DOHH2 (cell line): ENCODE measurements at regions not wholly inside any gene's neighbourhood (a gene's known extent, or its start where the extent isn't known, plus 50 kb on each side); places are given as distances from the start of the nearest gene placed in this dataset.

Source experiments
- H3F3A ChIP-seq: fragments of 200-600 bp; sonication (generic), shearing (Covaris generic); 2 replicates; pipeline ENCODE4 v1.6.0; 2016; ENCODE audit warnings: antibody characterized with exemption, mild to moderate bottlenecking; ENCODE audit not compliant: control insufficient read depth, insufficient read depth
- H3K27ac ChIP-seq: fragments of 200-600 bp; sonication (generic); 2 replicates; pipeline ENCODE4 v1.5.1; 2014; ENCODE audit warnings: low read depth, mild to moderate bottlenecking, low read length, moderate library complexity
- H3K27me3 ChIP-seq: fragments of 200-600 bp; sonication (generic); 2 replicates; pipeline ENCODE4 v1.6.1; 2014; ENCODE audit warnings: mild to moderate bottlenecking, low read length, mixed read lengths; ENCODE audit not compliant: control insufficient read depth
- H3K36me3 ChIP-seq: fragments of 200-600 bp; sonication (generic); 2 replicates; pipeline ENCODE4 v1.6.1; 2014; ENCODE audit warnings: mild to moderate bottlenecking, low read length, moderate library complexity, mixed read lengths; ENCODE audit not compliant: control insufficient read depth
- H3K4me1 ChIP-seq: fragments of 200-600 bp; sonication (generic); 2 replicates; pipeline ENCODE4 v1.6.1; 2014; ENCODE audit warnings: mild to moderate bottlenecking, low read length, mixed read lengths; ENCODE audit not compliant: control insufficient read depth
- H3K4me2 ChIP-seq: fragments of 200-600 bp; sonication (generic); 2 replicates; pipeline ENCODE4 v1.6.0; 2014; ENCODE audit warnings: mild to moderate bottlenecking, low read length, moderate library complexity
- H3K4me3 ChIP-seq: fragments of 200-600 bp; sonication (generic); 2 replicates; pipeline ENCODE4 v1.5.1; 2014; ENCODE audit warnings: mild to moderate bottlenecking, low read length, mixed read lengths
- H3K79me2 ChIP-seq: fragments of 200-600 bp; sonication (generic); 2 replicates; pipeline ENCODE4 v1.6.1; 2014; ENCODE audit warnings: mild to moderate bottlenecking, low read length, mixed read lengths; ENCODE audit not compliant: control insufficient read depth
- H3K9me2 ChIP-seq: fragments of 200-600 bp; sonication (generic); replicated peaks from 2 replicates; pipeline ENCODE4 v1.6.1; 2014; ENCODE audit warnings: mild to moderate bottlenecking, low read length, mixed read lengths; ENCODE audit not compliant: control insufficient read depth
- H3K9me3 ChIP-seq: fragments of 200-600 bp; sonication (generic); 2 replicates; pipeline ENCODE4 v1.6.1; 2014; ENCODE audit warnings: antibody characterized with exemption, low read length, mixed read lengths; ENCODE audit not compliant: control insufficient read depth, insufficient read depth
- H4K20me1 ChIP-seq: fragments of 200-600 bp; sonication (generic); 2 replicates; pipeline ENCODE4 v1.6.0; 2014; ENCODE audit warnings: low read depth, mild to moderate bottlenecking, antibody characterized with exemption, low read length, moderate library complexity; ENCODE audit not compliant: control insufficient read depth, insufficient read depth
- CTCF ChIP-seq: fragments of 200-600 bp; sonication (generic); IDR thresholded peaks from one replicate; pipeline ENCODE4 v1.5.1; 2014; ENCODE audit warnings: antibody characterized with exemption, mild to moderate bottlenecking, low read depth, low read length; ENCODE audit not compliant: poor library complexity, severe bottlenecking
- EZH2phosphoT487 ChIP-seq: fragments of 200-600 bp; sonication (generic); IDR thresholded peaks from 2 replicates; pipeline ENCODE4 v1.6.1; 2017; ENCODE audit warnings: borderline replicate concordance, mild to moderate bottlenecking, antibody characterized with exemption, low read length, moderate library complexity, mixed read lengths

DNA sequence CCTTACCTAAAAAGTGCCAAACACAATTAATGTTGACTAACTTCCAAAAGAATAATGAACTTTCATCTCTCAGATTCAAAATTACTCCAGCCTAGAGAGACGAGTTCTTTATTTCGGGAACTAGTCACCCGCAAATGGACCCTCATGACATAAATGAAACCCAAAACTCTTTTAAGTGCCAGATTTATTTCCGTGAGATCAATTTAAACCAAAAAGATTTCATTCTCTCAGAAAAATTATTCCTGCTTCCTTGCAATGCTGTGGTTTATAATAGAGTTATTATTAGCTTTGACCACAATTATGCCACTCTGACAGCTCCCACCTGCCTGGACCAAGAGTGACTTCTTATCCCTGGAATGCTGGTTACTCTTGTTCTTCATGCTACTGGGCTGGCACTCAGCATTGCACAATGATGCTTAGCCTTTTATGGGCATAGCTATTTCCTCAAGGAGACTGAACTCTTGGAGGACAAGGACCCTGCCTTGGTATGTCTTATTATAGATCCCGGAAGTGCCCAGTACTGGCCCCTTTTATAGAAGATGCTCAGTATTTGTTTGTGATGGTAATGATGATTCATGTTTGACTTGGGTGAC is 183.5 kb downstream of the SNX18 start:
- Histone ChIP-seq H3K4me3 (no peak overlapping the region), H4K20me1 (no peaks in the 10 kb centered on the region), H3K4me2 (no peak overlapping the region), H3F3A (no peaks in the 10 kb centered on the region), H3K27me3 (no peaks in the 10 kb centered on the region), H3K36me3 (no peaks in the 10 kb centered on the region), H3K27ac (no peak overlapping the region), H3K4me1 (no peaks in the 10 kb centered on the region), H3K9me3 (no peaks in the 10 kb centered on the region), H3K9me2 (no peaks in the 10 kb centered on the region), H3K79me2 (no peaks in the 10 kb centered on the region)
- TF ChIP-seq EZH2phosphoT487 (no peak), CTCF (no peak)

GRCh38 chr5:54696931-54697330 is 179.4 kb downstream of the SNX18 start:
- TF ChIP-seq EZH2phosphoT487, result no peak
- TF ChIP-seq CTCF, result no peak
- no peak overlapping the region for H3K4me2 ChIP-seq
- no peaks in the 10 kb centered on the region for H3K4me1 ChIP-seq
- no peaks in the 10 kb centered on the region for H3K79me2 ChIP-seq
- H4K20me1 ChIP-seq, result no peaks in the 10 kb centered on the region
- H3K4me3 ChIP-seq, result no peak overlapping the region
- H3K27me3 ChIP-seq, result no peaks in the 10 kb centered on the region
- no peak overlapping the region for H3K27ac ChIP-seq
- H3F3A ChIP-seq, result no peaks in the 10 kb centered on the region
- H3K9me3 ChIP-seq, result no peaks in the 10 kb centered on the region
- H3K36me3 ChIP-seq, result no peaks in the 10 kb centered on the region
- H3K9me2 ChIP-seq, result no peaks in the 10 kb centered on the region

DNA sequence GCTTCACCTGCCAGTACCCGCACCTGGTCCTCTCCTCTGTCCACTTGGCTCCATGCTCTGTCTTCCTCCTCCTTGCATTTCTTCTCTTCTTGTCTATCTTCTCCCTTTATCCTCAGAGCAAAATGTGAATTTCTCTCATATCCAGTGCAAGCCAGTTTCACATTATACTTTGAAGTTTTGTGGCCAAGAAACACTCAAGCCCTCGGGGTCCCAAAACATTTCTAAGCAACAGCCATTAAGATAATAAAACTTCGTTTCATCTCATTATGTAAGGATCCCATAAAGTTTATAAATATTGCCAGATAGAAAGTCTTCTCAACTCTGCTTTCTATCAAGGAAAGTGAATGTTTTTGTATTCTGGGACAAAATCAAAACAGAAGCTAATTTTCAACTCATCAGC is 178.8 kb downstream of the SNX18 start:
- no peak for TF ChIP-seq CTCF
- no peak for TF ChIP-seq EZH2phosphoT487
- Histone ChIP-seq H3K4me3 (no peak overlapping the region), H3K36me3 (no peaks in the 10 kb centered on the region), H3K27ac (no peak overlapping the region), H3K9me2 (no peaks in the 10 kb centered on the region), H3K79me2 (no peaks in the 10 kb centered on the region), H3K4me2 (no peak overlapping the region), H3K9me3 (no peaks in the 10 kb centered on the region), H3K4me1 (no peaks in the 10 kb centered on the region), H4K20me1 (no peaks in the 10 kb centered on the region), H3F3A (no peaks in the 10 kb centered on the region), H3K27me3 (no peaks in the 10 kb centered on the region)
